GM21526 (cell line): ENCODE measurements at regions not wholly inside any gene's neighbourhood (a gene's known extent, or its start where the extent isn't known, plus 50 kb on each side); places are given as distances from the start of the nearest gene placed in this dataset.

Source experiments
- ATAC-seq: cut with Tn5 transposase; IDR thresholded peaks from one replicate; pipeline ENCODE4 v1.9.1; 2021; ENCODE audit warnings: moderate library complexity; ENCODE audit not compliant: unreplicated experiment, low FRiP score

- ATAC-seq, result no peak
Measured at GRCh38 chrX:51954592-51954991, 61.2 kb downstream of the MAGED1 start.

- peak; percentile 97 for ATAC-seq
Measured at GRCh38 chrX:51955200-51955599, 61.8 kb downstream of the MAGED1 start.

GRCh38 chrX:51956441-51956840, 63.0 kb downstream of the MAGED1 start:
- no peak for ATAC-seq

GRCh38 chrX:51975360-51975759, 81.9 kb downstream of the MAGED1 start:
- no peak for ATAC-seq

GRCh38 chrX:51975811-51976210, 82.4 kb downstream of the MAGED1 start:
- no peak for ATAC-seq

- ATAC-seq, result no peak
Measured at GRCh38 chrX:51976503-51976902, 83.1 kb downstream of the MAGED1 start.
